SK-N-SH (cell line): ENCODE measurements at regions not wholly inside any gene's neighbourhood (a gene's known extent, or its start where the extent isn't known, plus 50 kb on each side); places are given as distances from the start of the nearest gene placed in this dataset.

ENCODE experiments used
- CTCF ChIP-seq: fragments of 200-600 bp; sonication (generic); IDR thresholded peaks from 2 replicates; pipeline ENCODE4 v1.6.1; 2017; ENCODE audit warnings: antibody characterized with exemption, mild to moderate bottlenecking, moderate library complexity
- MAX ChIP-seq: IDR thresholded peaks from 2 replicates; pipeline ENCODE4 v1.4.0; 2012; ENCODE audit warnings: low read depth
- MEF2A ChIP-seq: IDR thresholded peaks from 2 replicates; pipeline ENCODE4 v1.4.0; 2012; ENCODE audit warnings: low read depth, borderline replicate concordance
- POLR2AphosphoS5 ChIP-seq: IDR thresholded peaks from 2 replicates; pipeline ENCODE4 v1.6.1; 2012; ENCODE audit warnings: low read depth, low read length
- TEAD4 ChIP-seq: IDR thresholded peaks from 2 replicates; pipeline ENCODE4 v1.4.0; 2012; ENCODE audit warnings: mild to moderate bottlenecking, borderline replicate concordance; ENCODE audit not compliant: insufficient read depth

GRCh38 chr5:51027271-51027670 is 356.0 kb upstream of the ISL1 start:
- TF ChIP-seq CTCF (no peak), MAX (no peak), MEF2A (no peak), TEAD4 (no peak), POLR2AphosphoS5 (no peak)
